ENCODE measurements at regions not wholly inside any gene's neighbourhood (a gene's known extent, or its start where the extent isn't known, plus 50 kb on each side); places are given as distances from the start of the nearest gene placed in this dataset.

DNA sequence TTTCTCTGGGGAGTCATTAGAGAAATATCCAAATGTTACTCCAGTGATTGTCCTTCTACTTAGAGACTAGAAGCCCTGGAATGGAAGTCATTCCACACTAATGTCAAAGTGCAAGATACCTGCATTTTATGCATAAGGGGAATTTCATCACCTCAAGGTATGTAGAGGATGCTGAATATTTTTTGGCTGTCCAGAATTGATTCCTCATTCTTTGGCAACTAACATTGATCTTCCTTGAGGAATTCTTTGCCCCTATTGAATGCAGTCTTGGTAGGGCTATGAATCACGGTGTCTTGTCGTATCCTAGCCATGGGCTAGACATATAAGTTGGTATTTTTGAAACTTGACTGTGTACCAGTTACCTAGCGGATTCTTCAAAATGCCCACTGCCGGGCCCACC, 271.1 kb downstream of the CNTN3 start:
- ChIA-PET RAD21 (ENCODE audit: unreplicated experiment) (no interaction called here), CTCF (no interaction called here), POLR2A (no interaction called here), SMC1A (ENCODE audit: uncharacterized antibody, unreplicated experiment) (interaction anchor here (0.6 kb wide), 1 partner anchor 51 kb away, joined by 4 read pairs; no protein-coding TSS in a partner anchor)
- Histone ChIP-seq H4K20me1 (ENCODE audit: control insufficient read depth, insufficient read depth) (no peaks in the 10 kb centered on the region), H3K9me3 (replicated peaks; ENCODE audit: control insufficient read depth, insufficient read depth, low read length) (no peaks in the 10 kb centered on the region), H3K4me3 (no peak overlapping the region), H3K27ac (ENCODE audit: control insufficient read depth, insufficient read depth) (no peak overlapping the region), H3K4me1 (ENCODE audit: control insufficient read depth, insufficient read depth, low read length) (no peaks in the 10 kb centered on the region), H3K79me2 (ENCODE audit: control insufficient read depth, insufficient read depth, low read length) (no peaks in the 10 kb centered on the region), H3K4me2 (ENCODE audit: control insufficient read depth, insufficient read depth) (no peak overlapping the region), H2AFZ (ENCODE audit: control insufficient read depth, low read depth, low read length) (no peak overlapping the region), H3K9ac (ENCODE audit: control insufficient read depth, insufficient read depth, low read length) (no peak overlapping the region), H3K27me3 (replicated peaks in 1 of 2; ENCODE audit: control insufficient read depth in 2 of 2, insufficient read depth in 2 of 2, low read length in 1 of 2) (no peaks in the 10 kb centered on the region), H3K36me3 (ENCODE audit: control insufficient read depth in 2 of 2, insufficient read depth in 2 of 2, low read length in 1 of 2) (no peaks in the 10 kb centered on the region)
- WGBS (ENCODE audit: insufficient coverage, insufficient replicate concordance, low lambda C conversion rate, missing lambda C conversion rate), result 39% methylated on average over 4 of the region's 4 CpGs
- in situ Hi-C loops (cut with MboI) (no loop called here), intact Hi-C loops (cut with micrococcal nuclease; ENCODE audit: unreplicated experiment) (no loop called here)
- ATAC-seq, result no peak
- no peak for FAIRE-seq
- TF ChIP-seq CEBPB (IDR thresholded peaks at IDR 0.05; ENCODE audit: borderline replicate concordance in 1 of 2, low read depth in 2 of 2, low read length in 2 of 2) (no peak), ZNF24 (IDR thresholded peaks at IDR 0.05) (no peak), SIN3A (IDR thresholded peaks at IDR 0.05; ENCODE audit: low read depth, low read length) (no peak), RUNX3 (IDR thresholded peaks at IDR 0.05; ENCODE audit: low read length) (no peak), POLR2AphosphoS5 (IDR thresholded peaks at IDR 0.05; ENCODE audit: low read length) (no peak), TCF12 (IDR thresholded peaks at IDR 0.05; ENCODE audit: low read depth, low read length) (no peak), SUPT20H (IDR thresholded peaks at IDR 0.05; ENCODE audit: borderline replicate concordance, control insufficient read depth, low read depth, low read length) (no peak), TCF7 (IDR thresholded peaks at IDR 0.05; ENCODE audit: borderline replicate concordance) (no peak)
- BruUV-seq (replicated peaks), result no TSS peak
- no peak for DNase-seq (ENCODE audit: low read depth, low spot score)

DNA sequence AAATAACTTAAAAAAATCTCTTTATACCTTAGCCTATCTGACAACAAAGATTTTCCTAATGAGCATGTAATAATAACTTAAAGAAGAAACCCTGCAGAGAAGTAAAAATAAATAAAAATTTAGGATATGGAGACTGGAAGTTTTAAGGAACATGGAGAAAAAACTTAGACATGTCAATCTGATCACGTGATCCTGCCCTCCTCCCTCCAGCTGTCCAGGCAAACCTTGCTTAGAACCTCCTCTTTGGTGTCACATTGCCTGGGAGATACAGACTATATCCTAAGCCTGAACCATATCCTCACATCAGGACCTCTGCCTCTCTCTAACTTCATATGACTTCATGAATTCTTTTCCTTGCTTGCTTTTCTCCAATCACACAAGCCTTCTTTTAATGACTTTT, 275.5 kb downstream of the CNTN3 start:
- Histone ChIP-seq H3K9ac (ENCODE audit: control insufficient read depth, insufficient read depth, low read length) (no peak overlapping the region), H3K9me3 (replicated peaks; ENCODE audit: control insufficient read depth, insufficient read depth, low read length) (no peaks in the 10 kb centered on the region), H3K4me3 (no peak overlapping the region), H3K4me1 (ENCODE audit: control insufficient read depth, insufficient read depth, low read length) (no peaks in the 10 kb centered on the region), H3K79me2 (ENCODE audit: control insufficient read depth, insufficient read depth, low read length) (no peaks in the 10 kb centered on the region), H2AFZ (ENCODE audit: control insufficient read depth, low read depth, low read length) (no peak overlapping the region), H3K27ac (ENCODE audit: control insufficient read depth, insufficient read depth) (no peak overlapping the region), H4K20me1 (ENCODE audit: control insufficient read depth, insufficient read depth) (no peaks in the 10 kb centered on the region), H3K27me3 (replicated peaks in 1 of 2; ENCODE audit: control insufficient read depth in 2 of 2, insufficient read depth in 2 of 2, low read length in 1 of 2) (no peaks in the 10 kb centered on the region), H3K4me2 (ENCODE audit: control insufficient read depth, insufficient read depth) (no peak overlapping the region), H3K36me3 (ENCODE audit: control insufficient read depth in 2 of 2, insufficient read depth in 2 of 2, low read length in 1 of 2) (no peaks in the 10 kb centered on the region)
- FAIRE-seq, result no peak
- ATAC-seq, result no peak
- no TSS peak for BruUV-seq (replicated peaks)
- SMC1A ChIA-PET (ENCODE audit: uncharacterized antibody, unreplicated experiment), result no interaction called here
- POLR2A ChIA-PET, result no interaction called here
- in situ Hi-C loops (cut with MboI), result no loop called here
- RAD21 ChIA-PET (ENCODE audit: unreplicated experiment), result no interaction called here
- 0% methylated on average over 1 of the region's 1 CpG for WGBS (ENCODE audit: insufficient coverage, insufficient replicate concordance, low lambda C conversion rate, missing lambda C conversion rate)
- DNase-seq (ENCODE audit: low read depth, low spot score), result no peak
- CTCF ChIA-PET, result no interaction called here
- no peak for TF ChIP-seq PAX8 (IDR thresholded peaks at IDR 0.05)
- intact Hi-C loops (cut with micrococcal nuclease; ENCODE audit: unreplicated experiment), result no loop called here

Measured in GM12878 (cell line).